Epithelial cell of esophagus (primary cell): ENCODE measurements at regions not wholly inside any gene's neighbourhood (a gene's known extent, or its start where the extent isn't known, plus 50 kb on each side); places are given as distances from the start of the nearest gene placed in this dataset.
"Not testable (repeated sequence)": the region's sequence is repeated elsewhere in the genome, so short reads cannot be mapped to it uniquely, and the experiment has no call there.

Source experiments
- DNase-seq: peaks from one replicate; pipeline ENCODE4 v3.0.0; 2010; ENCODE audit warnings: low read depth
- H3K4me3 ChIP-seq: 2 replicates; pipeline ENCODE4 v1.5.1; 2011; ENCODE audit warnings: mild to moderate bottlenecking, low read length, control low read depth
- CTCF ChIP-seq: IDR thresholded peaks from 2 replicates; pipeline ENCODE4 v1.5.1; 2011; ENCODE audit warnings: low read depth, mild to moderate bottlenecking, low read length, control low read depth, inconsistent platforms; ENCODE audit not compliant: insufficient read depth; ENCODE audit errors: missing control alignments

GRCh38 chr3:8011902-8012301 is 489.7 kb upstream of the LMCD1 start:
- TF ChIP-seq CTCF = no peak
- H3K4me3 ChIP-seq = no peak overlapping the region
- no peak for DNase-seq

GRCh38 chr3:8020047-8020841 is 481.4 kb upstream of the LMCD1 start:
- TF ChIP-seq CTCF = no peak
- no peak for DNase-seq
- H3K4me3 ChIP-seq = no peak overlapping the region

- TF ChIP-seq CTCF = no peak
- DNase-seq = no peak
- no peak overlapping the region for H3K4me3 ChIP-seq
Measured at GRCh38 chr3:8027954-8028353, 473.7 kb upstream of the LMCD1 start.

GRCh38 chr3:8050283-8050682 is 451.3 kb upstream of the LMCD1 start:
- H3K4me3 ChIP-seq = no peak overlapping the region
- no peak for DNase-seq
- TF ChIP-seq CTCF = no peak

GRCh38 chr3:8052659-8053058 is 449.0 kb upstream of the LMCD1 start:
- no peak for TF ChIP-seq CTCF
- no peak for DNase-seq
- H3K4me3 ChIP-seq = no peak overlapping the region

GRCh38 chr3:8068135-8068534 is 433.5 kb upstream of the LMCD1 start:
- not testable (repeated sequence) for H3K4me3 ChIP-seq, DNase-seq

- peak; percentile 20 for DNase-seq
- H3K4me3 ChIP-seq = no peak overlapping the region
- TF ChIP-seq CTCF = no peak
Measured at GRCh38 chr3:8069471-8069870, 432.2 kb upstream of the LMCD1 start.

GRCh38 chr3:8070011-8070410 is 431.6 kb upstream of the LMCD1 start:
- DNase-seq = no peak
- H3K4me3 ChIP-seq = no peak overlapping the region
- no peak for TF ChIP-seq CTCF

- not testable (repeated sequence) for DNase-seq, H3K4me3 ChIP-seq
Measured at GRCh38 chr3:8074740-8075139, 426.9 kb upstream of the LMCD1 start.
